Prostate gland (tissue), 2 donors: ENCODE measurements at regions not wholly inside any gene's neighbourhood (a gene's known extent, or its start where the extent isn't known, plus 50 kb on each side); places are given as distances from the start of the nearest gene placed in this dataset.

Experiments used
- DNase-seq: peaks from one replicate; pipeline ENCODE4 v3.0.0-alpha.2; 2019; ENCODE audit warnings: low spot score
- H3K27ac ChIP-seq, 2 donors: fragments of 200-600 bp; sonication (generic); 2 replicates each; pipeline ENCODE4 v1.5.1; 2017 to 2019
- H3K27me3 ChIP-seq: fragments of 200-600 bp; sonication (generic); replicated peaks from 2 replicates; pipeline ENCODE4 v1.5.1; 2019; ENCODE audit not compliant: insufficient read depth
- H3K36me3 ChIP-seq, 2 donors: fragments of 200-600 bp; sonication (generic); 1 replicate in 1 of 2; 2 replicates in 1 of 2; pipeline versions ENCODE4 v1.5.1 to v1.8.1; 2017 to 2019
- H3K4me1 ChIP-seq: fragments of 200-600 bp; sonication (generic); replicated peaks from 2 replicates; pipeline ENCODE4 v1.5.1; 2019
- H3K4me3 ChIP-seq, 2 donors: fragments of 200-600 bp; sonication (generic); 2 replicates each; pipeline ENCODE4 v1.5.1; 2017 to 2019
- H3K9me3 ChIP-seq: fragments of 200-600 bp; sonication (generic); 2 replicates; pipeline ENCODE4 v1.5.1; 2017
- CTCF ChIP-seq, 4 experiments: fragments of 200-600 bp in 2 of 4; fragments of 450-650 bp in 2 of 4; sonication (generic) in 2 of 4; IDR thresholded peaks; 1 replicate in 3 of 4; 2 replicates in 1 of 4; pipeline ENCODE4 v1.5.1; 2016 to 2019; ENCODE audit warnings: antibody characterized with exemption in 4 of 4, mild to moderate bottlenecking in 2 of 4, moderate library complexity in 2 of 4
- POLR2A ChIP-seq: fragments of 450-650 bp; IDR thresholded peaks from one replicate; pipeline ENCODE4 v1.6.1; 2016; ENCODE audit warnings: antibody characterized with exemption, mild to moderate bottlenecking
- POLR2AphosphoS5 ChIP-seq: sonication (generic); formaldehyde crosslinking; IDR thresholded peaks from one replicate; pipeline ENCODE4 v1.6.1; 2017; ENCODE audit warnings: antibody characterized with exemption
- WGBS: methylation state at CpG from one replicate; pipeline ENCODE4 v1.1.5; 2018; 5-methylcytosine and 5-hydroxymethylcytosine counted together
- intact Hi-C: fragments of 100-400 bp; cut with DNase I; formaldehyde crosslinking; loops from one replicate; pipeline ENCODE4 v1.14.2; 2022

- intact Hi-C loops: no loop called here
- Histone ChIP-seq H3K27me3 (no peaks in the 10 kb centered on the region), H3K27ac (no peak overlapping the region), H3K36me3 (no peaks in the 10 kb centered on the region), H3K4me3 (no peak overlapping the region), H3K9me3 (no peaks in the 10 kb centered on the region), H3K4me1 (no peaks in the 10 kb centered on the region)
- 85% methylated on average over 9 of the region's 9 CpGs for WGBS
- DNase-seq: no peak
- TF ChIP-seq CTCF (IDR thresholded peaks at IDR 0.05) (no peak), POLR2AphosphoS5 (no peak), POLR2A (no peak)
Measured at GRCh38 chr19:30093966-30094755, 152.1 kb downstream of the URI1 start.

- no peaks in the 10 kb centered on the region for H3K4me1 ChIP-seq
- WGBS: 82% methylated on average over 3 of the region's 3 CpGs
- no peak for TF ChIP-seq POLR2AphosphoS5
- TF ChIP-seq POLR2A: no peak
- no peak for TF ChIP-seq CTCF (IDR thresholded peaks at IDR 0.05)
- intact Hi-C loops: no loop called here
- no peak overlapping the region for H3K4me3 ChIP-seq
- H3K36me3 ChIP-seq: no peaks in the 10 kb centered on the region
- no peak for DNase-seq
- H3K9me3 ChIP-seq: no peaks in the 10 kb centered on the region
- no peak overlapping the region for H3K27ac ChIP-seq
- H3K27me3 ChIP-seq: no peaks in the 10 kb centered on the region
Measured at GRCh38 chr19:30094756-30095140, 152.7 kb downstream of the URI1 start.

- no peak for TF ChIP-seq POLR2AphosphoS5
- TF ChIP-seq CTCF (IDR thresholded peaks at IDR 0.05): no peak
- no peak for TF ChIP-seq POLR2A
- H3K27ac ChIP-seq: no peak overlapping the region
- intact Hi-C loops: no loop called here
- no peaks in the 10 kb centered on the region for H3K4me1 ChIP-seq
- H3K4me3 ChIP-seq: no peak overlapping the region
- H3K36me3 ChIP-seq: no peaks in the 10 kb centered on the region
- 95% methylated on average over 2 of the region's 3 CpGs for WGBS
- no peak for DNase-seq
- H3K9me3 ChIP-seq: no peaks in the 10 kb centered on the region
- no peaks in the 10 kb centered on the region for H3K27me3 ChIP-seq
Measured at GRCh38 chr19:30095171-30095570, 153.1 kb downstream of the URI1 start.

GRCh38 chr19:30096596-30097370 is 154.7 kb downstream of the URI1 start:
- no peak for DNase-seq
- Histone ChIP-seq H3K9me3 (no peaks in the 10 kb centered on the region), H3K27me3 (no peaks in the 10 kb centered on the region), H3K36me3 (no peaks in the 10 kb centered on the region), H3K4me1 (no peaks in the 10 kb centered on the region), H3K4me3 (no peak overlapping the region), H3K27ac (no peak overlapping the region)
- TF ChIP-seq POLR2AphosphoS5 (no peak), POLR2A (no peak), CTCF (IDR thresholded peaks at IDR 0.05) (no peak)
- 91% methylated on average over 19 of the region's 19 CpGs for WGBS
- intact Hi-C loops: no loop called here
